ENCODE measurements at regions not wholly inside any gene's neighbourhood (a gene's known extent, or its start where the extent isn't known, plus 50 kb on each side); places are given as distances from the start of the nearest gene placed in this dataset.
"Not testable (repeated sequence)": the region's sequence is repeated elsewhere in the genome, so short reads cannot be mapped to it uniquely, and the experiment has no call there.

- DNase-seq (ENCODE audit: low read depth in 3 of 3) = no peak
Measured at GRCh38 chr3:187540847-187541246, 129.3 kb downstream of the SST start.

GRCh38 chr3:187536185-187536584 is 134.0 kb downstream of the SST start:
- no peak for DNase-seq (ENCODE audit: low read depth in 3 of 3)

- DNase-seq (ENCODE audit: low read depth in 3 of 3) = no peak
Measured at GRCh38 chr3:187533797-187534196, 136.4 kb downstream of the SST start.

GRCh38 chr3:187531831-187532230 is 138.4 kb downstream of the SST start:
- DNase-seq (ENCODE audit: low read depth in 3 of 3) = no peak

- no peak for DNase-seq (ENCODE audit: low read depth in 3 of 3)
Measured at GRCh38 chr3:187522890-187523289, 147.3 kb downstream of the SST start.

GRCh38 chr3:187522293-187522692 is 147.9 kb downstream of the SST start:
- DNase-seq (ENCODE audit: low read depth in 3 of 3) = no peak

- DNase-seq (ENCODE audit: low read depth in 3 of 3) = no peak
Measured at GRCh38 chr3:187521546-187521945, 148.6 kb downstream of the SST start.

GRCh38 chr3:187520027-187520945 is 149.9 kb downstream of the SST start:
- no peak for DNase-seq (ENCODE audit: low read depth in 3 of 3)

- DNase-seq (ENCODE audit: low read depth in 3 of 3) = no peak
Measured at GRCh38 chr3:187519428-187519890, 150.7 kb downstream of the SST start.

- no peak for DNase-seq (ENCODE audit: low read depth in 3 of 3)
Measured at GRCh38 chr3:187518616-187519015, 150.4 kb downstream of the RTP4 start.

- DNase-seq (ENCODE audit: low read depth in 3 of 3) = no peak
Measured at GRCh38 chr3:187518207-187518606, 150.0 kb downstream of the RTP4 start.

- no peak for DNase-seq (ENCODE audit: low read depth in 3 of 3)
Measured at GRCh38 chr3:187516446-187517185, 148.4 kb downstream of the RTP4 start.

- DNase-seq (ENCODE audit: low read depth in 3 of 3) = no peak
Measured at GRCh38 chr3:187507905-187508304, 139.7 kb downstream of the RTP4 start.

GRCh38 chr3:187507266-187507665 is 139.1 kb downstream of the RTP4 start:
- no peak for DNase-seq (ENCODE audit: low read depth in 3 of 3)

- no peak for DNase-seq (ENCODE audit: low read depth in 3 of 3)
Measured at GRCh38 chr3:187504435-187504834, 136.2 kb downstream of the RTP4 start.

- no peak for DNase-seq (ENCODE audit: low read depth in 3 of 3)
Measured at GRCh38 chr3:187498211-187498724, 130.1 kb downstream of the RTP4 start.

- no peak for DNase-seq (ENCODE audit: low read depth in 3 of 3)
Measured at GRCh38 chr3:187497052-187497451, 128.9 kb downstream of the RTP4 start.

GRCh38 chr3:187494056-187494455 is 125.9 kb downstream of the RTP4 start:
- not testable (repeated sequence) for DNase-seq (ENCODE audit: low read depth in 3 of 3)

GRCh38 chr3:187491371-187491770 is 123.2 kb downstream of the RTP4 start:
- no peak for DNase-seq (ENCODE audit: low read depth in 3 of 3)

GRCh38 chr3:187490366-187490765 is 122.2 kb downstream of the RTP4 start:
- DNase-seq (ENCODE audit: low read depth in 3 of 3) = no peak

- no peak for DNase-seq (ENCODE audit: low read depth in 3 of 3)
Measured at GRCh38 chr3:187484547-187485295, 116.5 kb downstream of the RTP4 start.

- no peak for DNase-seq (ENCODE audit: low read depth in 3 of 3)
Measured at GRCh38 chr3:187481426-187481825, 113.2 kb downstream of the RTP4 start.
